ENCODE measurements at regions not wholly inside any gene's neighbourhood (a gene's known extent, or its start where the extent isn't known, plus 50 kb on each side); places are given as distances from the start of the nearest gene placed in this dataset.
"Not testable (repeated sequence)": the region's sequence is repeated elsewhere in the genome, so short reads cannot be mapped to it uniquely, and the experiment has no call there.

GRCh38 chr1:121095014-121095413 is 89.1 kb downstream of the FAM72B start:
- not testable (repeated sequence) for TF ChIP-seq CTCF (conservative IDR thresholded peaks at IDR 0.05; ENCODE audit: low read depth, low read length); EZH2phosphoT487 (IDR thresholded peaks at IDR 0.05; ENCODE audit: borderline replicate concordance, low read length); EZH2 (IDR thresholded peaks at IDR 0.05; ENCODE audit: low read length, unreplicated experiment)

Measured in PC-3 (cell line).